Activated T-helper 2 cell treated with anti-CD3 and anti-CD28 coated beads, Interferon-gamma antibody, Interleukin-2, Interleukin-4, amounts not matched to agents 10 μg/mL and 5 μg/mL and 100 μg/mL, durations not matched to agents 14 hours and 24 hours and 36 hours (primary cell): ENCODE measurements at regions not wholly inside any gene's neighbourhood (a gene's known extent, or its start where the extent isn't known, plus 50 kb on each side); places are given as distances from the start of the nearest gene placed in this dataset.

Experiments used
- DNase-seq: peaks from one replicate; pipeline ENCODE4 v3.0.0; 2021; ENCODE audit warnings: low spot score
- H3K27ac Mint-ChIP-seq: one replicate; pipeline ENCODE4 v1.8.0; 2021; ENCODE audit warnings: mixed read lengths
- H3K27me3 Mint-ChIP-seq: one replicate; pipeline ENCODE4 v1.8.0; 2021; ENCODE audit warnings: low read depth, mixed read lengths
- H3K36me3 Mint-ChIP-seq: one replicate; pipeline ENCODE4 v1.8.0; 2021; ENCODE audit warnings: low read depth, mixed read lengths
- H3K4me1 Mint-ChIP-seq: one replicate; pipeline ENCODE4 v1.8.0; 2021; ENCODE audit warnings: low read depth, mixed read lengths
- H3K4me3 Mint-ChIP-seq: one replicate; pipeline ENCODE4 v1.8.0; 2021; ENCODE audit warnings: low read depth, mild to moderate bottlenecking, moderate library complexity, mixed read lengths
- H3K9me3 Mint-ChIP-seq: one replicate; pipeline ENCODE4 v1.8.0; 2021; ENCODE audit warnings: mixed read lengths
- intact Hi-C: fragments of 100-400 bp; cut with micrococcal nuclease; formaldehyde crosslinking; loops from one replicate; pipeline ENCODE4 v1.15.1; 2023

DNA sequence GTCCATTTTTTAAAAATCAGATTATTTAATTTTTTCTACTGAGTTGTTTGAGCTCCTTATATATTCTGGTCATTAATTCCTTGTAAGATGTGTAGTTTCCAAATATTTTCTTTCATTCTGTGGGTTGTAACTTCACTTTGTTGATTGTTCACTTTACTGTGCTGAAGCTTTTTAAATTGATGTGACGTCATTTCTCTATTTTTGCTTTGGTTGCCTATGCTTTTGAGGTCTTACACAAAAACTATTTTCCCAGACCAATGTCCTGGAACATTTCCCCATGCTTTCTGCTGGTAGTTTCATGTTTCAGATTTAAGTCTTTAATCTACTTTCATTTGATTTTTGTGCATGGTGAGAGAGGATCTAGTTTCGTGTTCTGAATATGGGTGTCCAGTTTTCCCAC lies 753.6 kb downstream of the TRIML1 start:
- Mint-ChIP-seq H3K27me3 (no peaks in the 10 kb centered on the region), H3K4me1 (no peaks in the 10 kb centered on the region), H3K27ac (no peak overlapping the region), H3K9me3 (peaks cover 43% of the 10 kb centered on the region), H3K36me3 (no peaks in the 10 kb centered on the region), H3K4me3 (no peak overlapping the region)
- DNase-seq, result no peak
- intact Hi-C loops, result no loop called here

- DNase-seq, result no peak
- H3K4me1 Mint-ChIP-seq, result no peaks in the 10 kb centered on the region
- no peak overlapping the region for H3K4me3 Mint-ChIP-seq
- peaks cover 29% of the 10 kb centered on the region for H3K9me3 Mint-ChIP-seq
- no peaks in the 10 kb centered on the region for H3K36me3 Mint-ChIP-seq
- intact Hi-C loops, result no loop called here
- H3K27me3 Mint-ChIP-seq, result no peaks in the 10 kb centered on the region
- no peak overlapping the region for H3K27ac Mint-ChIP-seq
These were observed 764.7 kb downstream of the TRIML1 start for GRCh38 chr4:188903986-188904385.

GRCh38 chr4:188904617-188905016 lies 765.4 kb downstream of the TRIML1 start:
- H3K27me3 Mint-ChIP-seq, result no peaks in the 10 kb centered on the region
- intact Hi-C loops, result no loop called here
- no peak for DNase-seq
- H3K4me3 Mint-ChIP-seq, result no peak overlapping the region
- H3K4me1 Mint-ChIP-seq, result no peaks in the 10 kb centered on the region
- H3K36me3 Mint-ChIP-seq, result no peaks in the 10 kb centered on the region
- H3K27ac Mint-ChIP-seq, result no peak overlapping the region
- H3K9me3 Mint-ChIP-seq, result peaks cover 23% of the 10 kb centered on the region

DNA sequence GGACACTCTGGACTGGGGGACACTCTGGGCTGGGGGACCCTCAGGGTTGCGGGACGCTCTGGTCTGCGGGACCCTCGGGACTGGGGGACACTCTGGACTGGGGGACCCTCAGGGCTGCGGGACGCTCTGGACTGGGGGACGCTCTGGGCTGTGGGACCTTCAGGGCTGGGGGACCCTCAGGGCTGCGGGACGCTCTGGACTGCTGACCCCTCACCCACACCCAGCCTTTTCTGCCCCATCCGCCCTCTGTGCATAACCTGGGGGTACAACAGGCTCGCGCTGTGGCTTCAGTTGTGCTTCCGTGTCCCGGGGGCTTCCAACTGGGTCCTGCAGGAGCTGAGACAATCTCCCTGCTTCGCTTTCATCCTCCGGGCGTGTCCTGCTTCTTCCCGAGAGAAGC lies 766.0 kb downstream of the TRIML1 start:
- H3K36me3 Mint-ChIP-seq, result no peaks in the 10 kb centered on the region
- intact Hi-C loops, result no loop called here
- no peak overlapping the region for H3K4me3 Mint-ChIP-seq
- H3K9me3 Mint-ChIP-seq, result peaks cover 20% of the 10 kb centered on the region
- no peak for DNase-seq
- H3K27me3 Mint-ChIP-seq, result no peaks in the 10 kb centered on the region
- no peak overlapping the region for H3K27ac Mint-ChIP-seq
- no peaks in the 10 kb centered on the region for H3K4me1 Mint-ChIP-seq

DNA sequence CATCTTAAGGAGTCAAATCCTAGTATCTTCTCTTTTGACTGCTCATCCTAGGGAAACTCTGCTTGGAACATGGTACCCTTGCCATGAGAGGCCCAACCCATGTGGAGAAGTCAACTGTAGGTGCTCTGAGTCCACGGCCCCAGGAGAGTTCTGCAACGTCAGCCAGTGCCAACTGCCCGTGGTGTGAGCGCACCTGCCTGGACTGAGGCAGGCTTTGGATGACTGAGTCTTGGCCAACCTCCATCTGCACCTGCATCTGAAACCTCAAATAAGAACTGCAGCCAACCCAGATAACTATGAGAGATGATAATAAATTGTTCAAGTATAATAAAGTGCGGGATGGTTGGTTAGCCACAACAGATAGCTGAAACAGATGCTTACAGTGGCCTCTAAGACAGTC lies 772.0 kb downstream of the TRIML1 start:
- no peak for DNase-seq
- intact Hi-C loops, result no loop called here
- no peak overlapping the region for H3K27ac Mint-ChIP-seq
- H3K9me3 Mint-ChIP-seq, result peaks cover 26% of the 10 kb centered on the region
- H3K4me3 Mint-ChIP-seq, result no peak overlapping the region
- no peaks in the 10 kb centered on the region for H3K36me3 Mint-ChIP-seq
- no peaks in the 10 kb centered on the region for H3K27me3 Mint-ChIP-seq
- H3K4me1 Mint-ChIP-seq, result no peaks in the 10 kb centered on the region

DNA sequence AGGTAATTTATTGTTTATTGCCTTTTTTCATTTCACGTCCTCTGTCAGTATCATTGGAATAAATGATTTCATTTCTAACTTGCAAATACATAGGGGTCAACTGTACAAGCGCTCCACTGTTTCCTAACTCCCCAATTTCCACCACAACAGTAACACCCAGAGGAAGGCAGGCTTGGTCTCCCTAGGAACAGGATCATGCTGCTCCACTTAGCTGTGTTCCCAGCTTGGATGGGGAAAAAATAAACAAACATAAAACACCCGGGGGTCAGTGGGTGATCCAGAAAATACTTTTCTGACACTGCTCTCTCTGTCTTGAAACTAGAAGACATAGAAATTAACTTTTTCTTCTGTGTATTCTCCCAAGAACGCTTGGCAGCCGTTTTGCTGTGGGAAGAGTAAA lies 772.5 kb downstream of the TRIML1 start:
- no peaks in the 10 kb centered on the region for H3K4me1 Mint-ChIP-seq
- no peak overlapping the region for H3K27ac Mint-ChIP-seq
- no peaks in the 10 kb centered on the region for H3K27me3 Mint-ChIP-seq
- H3K36me3 Mint-ChIP-seq, result no peaks in the 10 kb centered on the region
- H3K9me3 Mint-ChIP-seq, result peaks cover 26% of the 10 kb centered on the region
- intact Hi-C loops, result no loop called here
- no peak for DNase-seq
- no peak overlapping the region for H3K4me3 Mint-ChIP-seq

- H3K4me3 Mint-ChIP-seq, result no peak overlapping the region
- no peak for DNase-seq
- no peak overlapping the region for H3K27ac Mint-ChIP-seq
- no peaks in the 10 kb centered on the region for H3K27me3 Mint-ChIP-seq
- intact Hi-C loops, result no loop called here
- H3K9me3 Mint-ChIP-seq, result peaks cover 44% of the 10 kb centered on the region
- H3K36me3 Mint-ChIP-seq, result no peaks in the 10 kb centered on the region
- no peaks in the 10 kb centered on the region for H3K4me1 Mint-ChIP-seq
These were observed 775.9 kb downstream of the TRIML1 start for GRCh38 chr4:188915175-188915574.

- intact Hi-C loops, result no loop called here
- H3K9me3 Mint-ChIP-seq, result peaks cover 45% of the 10 kb centered on the region
- no peak overlapping the region for H3K27ac Mint-ChIP-seq
- no peak for DNase-seq
- no peak overlapping the region for H3K4me3 Mint-ChIP-seq
- no peaks in the 10 kb centered on the region for H3K36me3 Mint-ChIP-seq
- H3K4me1 Mint-ChIP-seq, result no peaks in the 10 kb centered on the region
- no peaks in the 10 kb centered on the region for H3K27me3 Mint-ChIP-seq
These were observed 779.5 kb downstream of the TRIML1 start for GRCh38 chr4:188918787-188919186.

- Mint-ChIP-seq H3K27me3 (no peaks in the 10 kb centered on the region), H3K27ac (no peak overlapping the region), H3K9me3 (peaks cover 42% of the 10 kb centered on the region), H3K4me3 (no peak overlapping the region), H3K36me3 (no peaks in the 10 kb centered on the region), H3K4me1 (no peaks in the 10 kb centered on the region)
- intact Hi-C loops, result no loop called here
- no peak for DNase-seq
These were observed 791.6 kb downstream of the TRIML1 start for GRCh38 chr4:188930822-188931221.

DNA sequence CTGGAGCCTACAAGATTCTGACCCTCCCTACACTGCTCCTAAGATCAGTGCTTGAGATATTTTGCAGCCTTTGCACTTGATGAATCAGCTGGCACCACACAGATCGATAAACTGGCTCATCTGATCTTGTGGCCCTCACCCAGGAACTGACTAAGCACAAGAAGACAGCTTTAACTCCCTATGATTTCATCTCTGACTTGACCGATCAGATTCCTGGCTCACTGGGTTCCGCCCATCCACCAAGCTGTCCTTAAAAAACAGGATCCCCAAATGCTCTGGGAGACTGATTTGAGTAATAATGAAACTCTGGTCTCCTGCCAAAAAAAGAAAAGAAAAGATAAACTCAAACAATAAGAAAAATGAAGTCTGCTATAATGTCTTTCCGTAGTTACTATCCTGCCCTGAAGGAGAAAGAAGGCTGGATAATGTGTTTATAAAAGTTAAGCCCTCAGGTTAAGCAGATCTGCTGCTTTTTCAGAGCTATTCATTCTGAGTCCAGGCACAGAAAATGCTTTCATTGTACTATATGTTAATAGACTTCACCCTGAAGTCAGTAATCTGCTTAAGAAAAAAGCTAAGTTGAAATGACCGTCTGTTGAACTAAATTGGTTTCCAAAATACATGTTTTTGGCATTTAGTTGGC lies 795.2 kb downstream of the TRIML1 start:
- Mint-ChIP-seq H3K27me3 (no peaks in the 10 kb centered on the region), H3K4me3 (no peak overlapping the region), H3K9me3 (peaks cover 32% of the 10 kb centered on the region), H3K4me1 (no peaks in the 10 kb centered on the region), H3K27ac (no peak overlapping the region), H3K36me3 (no peaks in the 10 kb centered on the region)
- intact Hi-C loops, result no loop called here
- DNase-seq, result no peak

DNA sequence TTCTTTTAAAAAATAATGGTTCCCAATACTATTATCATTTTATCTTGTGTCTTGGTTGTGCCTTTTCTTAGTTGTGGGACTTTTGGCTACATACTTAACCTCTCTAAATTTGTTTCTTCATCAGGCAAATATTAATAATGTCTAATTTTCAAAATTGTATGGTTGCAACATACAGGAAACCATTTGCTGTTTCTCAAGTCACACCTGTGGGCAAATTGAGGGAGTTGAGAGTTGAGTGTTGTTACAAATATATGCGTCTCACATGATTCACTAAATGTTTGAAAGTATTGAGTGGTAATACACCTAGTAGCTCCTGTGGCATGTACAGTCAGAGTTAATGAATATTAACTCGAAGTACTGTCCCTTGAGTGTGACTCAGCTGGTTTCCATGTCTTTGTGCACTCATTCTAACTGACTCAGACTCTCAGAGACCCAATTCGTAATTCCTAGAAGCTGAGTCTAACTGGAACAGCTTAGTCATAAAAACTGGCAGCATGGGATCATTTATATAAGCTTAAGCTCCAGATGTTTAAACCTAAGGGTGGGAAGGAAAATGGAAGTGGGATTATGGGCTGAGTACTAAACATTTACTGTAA lies 802.4 kb downstream of the TRIML1 start:
- no peak overlapping the region for H3K4me3 Mint-ChIP-seq
- intact Hi-C loops, result no loop called here
- H3K36me3 Mint-ChIP-seq, result no peaks in the 10 kb centered on the region

GRCh38 chr4:188942606-188943005 lies 803.4 kb downstream of the TRIML1 start:
- intact Hi-C loops, result no loop called here
- H3K4me1 Mint-ChIP-seq, result no peaks in the 10 kb centered on the region
- no peaks in the 10 kb centered on the region for H3K36me3 Mint-ChIP-seq
- peaks cover 33% of the 10 kb centered on the region for H3K9me3 Mint-ChIP-seq
- no peaks in the 10 kb centered on the region for H3K27me3 Mint-ChIP-seq
- H3K27ac Mint-ChIP-seq, result no peak overlapping the region
- no peak overlapping the region for H3K4me3 Mint-ChIP-seq
- no peak for DNase-seq

More for the DNA sequence above, 802.4 kb downstream of the TRIML1 start:
- Mint-ChIP-seq H3K4me1 (no peaks in the 10 kb centered on the region), H3K27me3 (no peaks in the 10 kb centered on the region), H3K27ac (no peak overlapping the region), H3K9me3 (peaks cover 34% of the 10 kb centered on the region)
- DNase-seq, result no peak

DNA sequence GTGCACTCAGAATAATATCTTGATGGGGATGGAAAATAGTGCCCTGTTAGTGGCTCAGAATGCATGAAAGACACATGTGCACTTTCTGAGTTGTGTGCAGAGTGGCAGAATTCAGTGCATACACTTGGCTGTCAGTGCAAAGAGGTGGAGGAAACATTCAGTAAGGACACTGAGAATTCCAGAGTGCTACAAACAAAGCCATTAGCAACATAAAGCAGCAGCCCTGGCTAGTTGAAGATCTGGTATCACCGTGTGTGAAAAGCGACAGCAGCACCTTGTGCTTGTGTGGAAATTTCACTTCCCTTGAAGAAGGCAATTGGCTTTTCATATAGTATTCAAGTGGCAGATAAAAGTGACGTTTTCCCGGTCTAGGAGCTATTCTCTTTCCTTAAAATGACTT lies 810.4 kb downstream of the TRIML1 start:
- intact Hi-C loops, result no loop called here
- H3K36me3 Mint-ChIP-seq, result no peaks in the 10 kb centered on the region
- no peaks in the 10 kb centered on the region for H3K4me1 Mint-ChIP-seq
- H3K4me3 Mint-ChIP-seq, result no peak overlapping the region
- peaks cover 53% of the 10 kb centered on the region for H3K9me3 Mint-ChIP-seq
- H3K27me3 Mint-ChIP-seq, result no peaks in the 10 kb centered on the region
- H3K27ac Mint-ChIP-seq, result no peak overlapping the region
- no peak for DNase-seq

DNA sequence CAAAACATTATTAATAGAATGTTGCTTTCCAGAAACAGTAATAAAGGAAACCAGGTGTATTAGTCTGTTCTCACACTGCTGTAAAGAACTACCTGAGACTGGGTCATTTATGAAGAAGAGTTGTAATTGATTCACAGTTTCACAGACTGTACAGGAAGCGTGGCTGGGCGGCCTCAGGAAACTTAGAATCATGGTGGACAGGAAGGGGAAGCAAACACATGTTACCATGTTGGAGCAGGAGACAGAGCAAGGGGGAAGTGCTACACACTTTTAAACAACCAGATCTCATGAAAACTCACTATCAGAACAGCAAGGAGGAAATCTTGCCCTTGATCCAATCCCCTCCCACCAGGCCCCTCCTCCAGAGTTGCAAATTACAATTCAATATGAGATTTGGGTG lies 815.8 kb downstream of the TRIML1 start:
- Mint-ChIP-seq H3K27ac (no peak overlapping the region), H3K27me3 (no peaks in the 10 kb centered on the region), H3K4me1 (no peaks in the 10 kb centered on the region), H3K4me3 (no peak overlapping the region), H3K36me3 (no peaks in the 10 kb centered on the region), H3K9me3 (peaks cover 37% of the 10 kb centered on the region)
- no peak for DNase-seq
- intact Hi-C loops, result no loop called here
